NCI-H2227 (cell line): ENCODE measurements at regions not wholly inside any gene's neighbourhood (a gene's known extent, or its start where the extent isn't known, plus 50 kb on each side); places are given as distances from the start of the nearest gene placed in this dataset.
"Not testable (repeated sequence)": the region's sequence is repeated elsewhere in the genome, so short reads cannot be mapped to it uniquely, and the experiment has no call there.

Experiments used
- DNase-seq: peaks from one replicate; lab custom pipeline; 2025; ENCODE audit not compliant: unreplicated experiment; lab: John Stamatoyannopoulos, UW

DNA sequence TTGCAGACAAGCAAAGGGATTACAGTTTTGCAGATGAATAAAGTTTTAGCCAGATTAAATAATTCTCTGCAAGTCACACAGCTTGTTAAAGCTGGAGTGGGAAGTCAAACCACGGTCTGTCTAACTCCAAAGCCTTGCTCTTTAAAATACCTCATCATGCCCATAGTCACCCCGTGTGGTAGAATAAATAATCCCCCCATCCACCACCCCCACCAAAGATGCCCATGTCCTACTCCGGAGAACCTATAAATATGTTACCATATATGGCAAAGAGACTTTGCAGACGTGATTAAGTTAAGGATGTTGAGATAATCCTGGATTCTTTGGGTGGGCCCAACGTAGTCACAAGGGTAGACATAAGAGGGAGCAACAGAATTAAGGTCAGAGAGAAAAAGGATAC lies 118.7 kb downstream of the BEND2 start:
- no peak for DNase-seq

DNA sequence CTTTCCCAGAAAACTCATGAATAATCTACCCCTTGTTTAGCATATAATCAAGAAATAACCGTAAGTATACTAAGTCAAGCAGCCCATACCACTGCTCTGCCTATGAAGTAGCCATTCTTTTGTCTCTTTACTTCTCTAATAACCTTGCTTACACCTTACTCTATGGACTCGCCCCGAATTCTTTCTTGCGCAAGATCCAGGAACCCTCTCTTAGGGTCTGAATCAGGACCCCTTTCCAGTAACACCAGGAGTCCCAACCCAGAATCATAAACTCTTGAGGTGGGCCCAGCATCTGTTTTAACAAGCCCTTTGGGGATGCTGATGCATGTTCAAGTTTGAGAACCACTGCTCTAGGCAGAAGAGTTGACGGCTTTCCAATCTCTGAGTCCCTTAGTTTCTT lies 119.6 kb downstream of the BEND2 start:
- no peak for DNase-seq

DNA sequence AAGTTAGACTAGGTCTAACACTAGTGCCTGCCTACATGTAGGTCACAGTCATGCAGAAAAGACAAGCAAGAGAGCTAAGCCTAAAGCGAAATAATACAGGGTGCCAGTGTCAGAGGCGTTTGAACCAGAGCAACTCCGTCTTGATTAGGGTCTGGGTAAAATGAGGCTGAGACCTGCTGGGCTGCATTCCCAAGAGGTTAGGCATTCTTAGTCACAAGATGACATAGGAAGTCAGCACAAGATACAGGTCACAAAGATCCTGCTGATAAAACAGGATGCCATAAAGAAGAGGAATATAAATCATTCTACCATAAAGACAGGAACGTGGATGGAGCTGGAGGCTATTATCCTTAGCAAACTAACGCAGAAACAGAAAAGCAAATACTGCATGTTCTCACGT lies 120.9 kb downstream of the BEND2 start:
- no peak for DNase-seq

GRCh38 chrX:18098763-18099162 lies 121.9 kb downstream of the BEND2 start:
- no peak for DNase-seq

GRCh38 chrX:18076434-18076833 lies 144.3 kb downstream of the BEND2 start:
- DNase-seq = no peak

DNA sequence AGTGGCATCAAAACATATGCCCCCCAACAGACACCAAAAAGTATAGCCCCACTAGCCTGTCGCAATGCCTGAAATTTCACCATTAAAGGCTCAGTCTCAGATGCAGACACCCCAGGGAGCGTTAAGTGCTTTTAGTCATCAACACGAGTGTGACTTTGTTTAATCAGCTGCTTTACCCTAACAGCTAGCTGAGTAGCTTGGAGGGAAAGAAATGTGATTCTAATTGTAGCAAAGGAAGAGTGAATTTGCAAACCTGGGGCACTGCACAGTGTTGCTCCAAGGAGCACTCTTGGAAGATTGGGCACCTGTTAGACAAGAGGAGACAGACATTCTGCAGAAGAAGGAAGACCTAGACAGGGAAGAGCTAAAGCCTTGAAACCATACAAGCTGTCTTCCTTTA lies 145.1 kb downstream of the BEND2 start:
- DNase-seq = peak; percentile 40

- not testable (repeated sequence) for DNase-seq
These were observed 152.6 kb downstream of the BEND2 start for GRCh38 chrX:18068045-18068444.

DNA sequence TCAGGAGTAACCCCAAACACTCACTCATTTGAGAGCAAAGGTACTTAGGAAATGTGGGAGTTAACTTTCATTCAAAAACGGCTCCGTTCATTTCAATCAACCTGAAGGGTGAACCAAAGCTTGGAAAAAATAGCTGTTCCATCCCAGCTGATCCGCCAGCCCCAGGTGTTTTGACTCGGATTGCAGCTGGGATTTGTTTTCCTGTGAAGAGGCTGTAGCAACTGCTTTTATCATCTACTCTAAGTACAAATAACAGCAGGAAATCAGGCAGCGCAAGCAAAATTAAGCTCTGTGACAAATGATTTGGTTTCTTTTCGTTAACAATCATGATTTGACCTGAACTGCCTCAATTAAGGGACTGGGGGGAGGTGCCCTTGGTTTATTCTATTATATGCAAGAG lies 154.7 kb downstream of the BEND2 start:
- DNase-seq = peak; percentile 55

DNA sequence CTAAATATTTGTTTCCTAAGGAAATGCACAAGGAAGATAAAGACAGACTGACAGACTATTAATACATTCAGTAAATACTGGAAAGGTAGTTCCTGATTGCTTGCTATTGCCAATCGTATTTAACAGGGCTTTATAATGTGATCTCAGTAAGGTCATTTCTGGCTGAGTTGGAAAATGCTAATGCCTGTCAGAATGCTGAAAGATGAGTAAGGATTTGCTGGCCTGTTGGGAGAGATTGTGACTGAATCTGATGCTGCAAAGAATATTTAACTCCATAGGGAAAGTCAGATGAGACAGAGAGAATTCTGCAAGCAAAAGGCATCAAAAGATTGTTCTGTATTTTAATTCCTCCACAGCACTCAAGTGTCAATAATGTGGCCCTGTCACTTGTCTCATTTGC lies 169.0 kb downstream of the BEND2 start:
- no peak for DNase-seq

- DNase-seq = no peak
These were observed 173.2 kb downstream of the BEND2 start for GRCh38 chrX:18047491-18047890.

DNA sequence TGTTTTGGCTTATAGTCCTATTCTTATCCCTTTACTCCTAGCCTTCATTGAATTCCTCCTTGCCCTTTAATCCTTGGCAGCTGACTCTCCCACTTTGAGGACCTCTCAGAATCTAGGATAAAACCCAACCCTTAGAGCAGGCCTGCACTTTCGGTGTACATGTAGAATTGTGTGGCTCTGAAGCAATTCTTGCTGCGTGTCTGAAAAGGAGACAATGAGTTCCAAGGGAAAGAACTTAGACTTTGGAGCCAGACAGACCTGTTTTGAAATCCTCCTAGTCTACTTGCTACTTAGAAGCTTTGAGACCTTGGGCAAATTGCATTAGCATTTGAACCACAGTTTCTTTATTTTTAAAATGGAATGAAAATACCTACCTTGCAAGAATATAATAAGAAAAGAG lies 175.2 kb downstream of the BEND2 start:
- DNase-seq = no peak

DNA sequence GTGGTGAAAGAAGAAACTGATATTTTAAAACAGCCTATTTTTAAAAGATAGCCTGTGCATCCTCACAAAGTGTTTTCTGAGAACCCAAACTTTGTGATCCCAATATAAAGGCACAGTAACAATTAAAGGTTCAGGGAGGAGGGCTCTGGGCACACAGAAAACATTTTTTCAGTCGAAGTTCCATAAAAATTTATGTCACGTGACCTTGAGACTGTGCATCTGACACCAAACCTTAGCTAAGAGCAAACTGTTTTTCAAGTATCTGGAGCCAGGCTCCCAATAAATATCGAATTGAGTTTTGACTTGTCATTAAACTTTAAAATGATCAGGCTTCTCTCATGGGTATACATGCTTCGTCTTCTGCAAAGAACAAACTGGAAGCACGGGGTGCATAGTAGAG lies 177.9 kb downstream of the BEND2 start:
- DNase-seq = no peak

GRCh38 chrX:18041656-18042055 lies 179.0 kb downstream of the BEND2 start:
- no peak for DNase-seq

DNA sequence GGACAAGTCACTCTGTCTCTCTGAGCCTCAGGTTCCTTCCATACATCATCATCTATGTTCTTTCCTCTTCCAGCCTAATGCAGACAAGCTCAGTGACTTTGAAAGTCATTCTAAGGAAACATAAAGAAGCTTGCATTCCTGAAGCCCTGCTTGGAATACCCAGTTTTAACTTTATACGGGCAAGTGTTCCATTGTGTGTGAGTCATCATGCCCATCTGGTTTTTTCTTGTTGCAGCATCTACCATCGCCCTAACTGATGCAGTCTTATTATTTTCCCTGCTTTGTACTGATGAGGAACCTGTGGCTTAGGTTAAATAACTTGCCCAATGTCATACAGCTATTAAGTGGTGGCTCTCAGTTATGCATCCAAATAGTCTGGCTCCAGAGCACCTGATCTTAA lies 177.9 kb upstream of the RAI2 start:
- no peak for DNase-seq

DNA sequence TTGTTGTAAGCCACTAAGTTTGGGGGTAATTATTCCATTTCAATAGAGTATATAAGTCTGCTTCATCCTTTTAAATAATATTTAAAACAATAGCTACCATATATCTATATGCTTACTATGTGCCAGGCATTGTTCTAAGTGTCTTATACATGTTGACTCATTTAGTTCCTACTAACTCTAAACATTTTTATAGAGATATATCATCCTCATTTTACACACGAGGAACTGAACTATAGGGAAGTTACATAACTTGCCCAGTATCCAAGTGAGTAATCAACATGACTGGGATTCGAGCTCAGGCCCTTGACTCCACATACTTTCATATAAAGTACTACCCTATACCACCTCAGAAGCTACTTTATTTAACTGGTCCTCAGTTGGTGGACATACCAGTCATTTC lies 175.3 kb upstream of the RAI2 start:
- no peak for DNase-seq

DNA sequence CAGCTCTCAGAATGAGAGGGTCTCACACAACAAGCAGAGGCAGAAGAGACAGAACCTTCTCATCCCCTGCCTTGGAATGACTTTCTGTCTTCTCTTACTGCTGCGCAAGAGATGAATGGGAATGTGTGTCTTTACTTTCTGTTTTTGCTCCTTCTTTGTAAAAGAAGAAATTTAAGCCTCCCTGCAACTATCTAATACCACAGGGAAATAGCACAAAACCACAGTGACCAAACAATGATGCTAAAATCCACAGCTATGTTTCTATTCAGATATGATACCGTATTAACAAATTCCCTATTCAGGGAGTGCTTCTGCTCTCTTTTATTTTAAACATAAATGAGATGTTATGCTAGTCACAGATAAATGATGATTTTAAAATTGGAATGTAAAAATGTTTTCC lies 173.8 kb upstream of the RAI2 start:
- DNase-seq = no peak

DNA sequence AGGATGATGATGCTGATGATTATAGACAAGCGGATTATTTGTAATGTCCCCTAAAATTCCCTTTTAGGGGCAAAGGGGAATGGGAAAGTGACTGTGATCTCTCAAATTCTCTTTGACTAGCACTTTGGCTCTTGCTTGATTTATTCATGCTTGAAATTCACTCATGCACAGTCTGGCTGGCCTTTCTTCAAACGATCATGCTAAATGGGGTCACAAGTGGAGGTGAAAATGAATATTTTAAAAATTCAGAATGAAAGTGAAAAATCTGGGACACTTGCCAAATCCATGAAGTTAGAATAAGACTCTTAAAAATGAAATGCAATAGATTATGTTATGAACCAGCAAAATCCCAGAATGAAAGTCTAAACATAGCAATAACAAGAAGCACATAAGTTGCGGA lies 173.4 kb upstream of the RAI2 start:
- no peak for DNase-seq

GRCh38 chrX:18032486-18033221 lies 171.6 kb upstream of the RAI2 start:
- DNase-seq = no peak

DNA sequence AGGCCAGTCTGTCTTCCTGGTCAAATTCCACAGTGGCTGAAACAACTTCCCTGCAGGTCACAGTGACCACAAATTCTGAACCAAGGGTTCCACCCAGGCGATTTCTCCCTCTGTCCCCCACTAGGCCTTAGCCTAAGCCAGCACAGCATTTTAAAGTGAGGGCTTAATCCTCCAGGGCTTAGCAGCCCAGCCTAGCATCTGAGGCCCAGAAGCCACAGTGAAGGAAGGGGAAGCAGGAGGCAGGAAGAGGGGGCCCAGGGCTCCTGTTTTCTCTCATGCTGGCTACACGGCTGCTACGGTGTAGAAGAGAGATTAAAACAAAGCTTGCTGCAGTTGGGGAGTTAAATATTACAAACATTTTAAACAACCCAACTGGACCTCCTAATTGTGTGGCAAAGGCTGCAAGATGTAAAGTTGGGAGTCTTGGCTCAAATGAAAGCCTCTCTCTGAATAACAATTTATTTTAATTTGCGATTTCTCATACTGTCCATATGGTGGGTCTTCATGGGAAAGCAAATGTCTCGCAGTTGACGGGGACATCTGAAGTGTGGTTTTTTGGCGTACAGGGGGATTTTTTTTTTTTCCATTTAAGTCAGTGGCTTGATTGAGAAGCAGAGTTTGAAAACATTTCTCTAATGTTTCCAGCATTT lies 170.8 kb upstream of the RAI2 start:
- DNase-seq = no peak

- not testable (repeated sequence) for DNase-seq
These were observed 169.6 kb upstream of the RAI2 start for GRCh38 chrX:18030656-18031055.

GRCh38 chrX:18026166-18026565 lies 165.1 kb upstream of the RAI2 start:
- peak; percentile 36 for DNase-seq

- peak; percentile 69 for DNase-seq
These were observed 156.3 kb upstream of the RAI2 start for GRCh38 chrX:18017411-18017810.

- DNase-seq = peak; percentile 19
These were observed 155.8 kb upstream of the RAI2 start for GRCh38 chrX:18016941-18017340.
